Germinal center (tissue), 1 donor: ENCODE measurements at regions not wholly inside any gene's neighbourhood (a gene's known extent, or its start where the extent isn't known, plus 50 kb on each side); places are given as distances from the start of the nearest gene placed in this dataset.

Experiments
- DNase-seq: peaks from one replicate; pipeline ENCODE4 v3.0.0; 2012; ENCODE audit warnings: mixed read lengths, low spot score

DNA sequence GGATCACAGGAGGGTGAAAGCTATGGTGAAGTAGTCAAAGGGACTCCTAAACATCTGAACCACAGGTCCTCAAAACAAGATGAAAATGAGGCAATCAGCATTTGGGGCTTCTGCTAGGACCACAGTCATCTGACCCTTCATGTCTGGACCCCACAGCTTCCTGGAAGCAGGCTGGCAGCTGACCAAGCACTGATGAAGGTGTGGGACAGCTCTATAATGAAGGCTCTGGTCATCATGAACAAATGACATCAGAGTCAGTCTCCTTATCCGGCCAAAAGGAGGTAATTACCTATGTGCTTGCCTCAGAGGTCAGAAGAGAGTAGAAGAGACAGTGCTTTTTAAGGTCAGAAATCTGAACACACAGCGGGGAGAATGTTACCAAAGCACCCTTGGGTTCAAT lies 101.2 kb upstream of the GNAO1 start:
- no peak for DNase-seq

DNA sequence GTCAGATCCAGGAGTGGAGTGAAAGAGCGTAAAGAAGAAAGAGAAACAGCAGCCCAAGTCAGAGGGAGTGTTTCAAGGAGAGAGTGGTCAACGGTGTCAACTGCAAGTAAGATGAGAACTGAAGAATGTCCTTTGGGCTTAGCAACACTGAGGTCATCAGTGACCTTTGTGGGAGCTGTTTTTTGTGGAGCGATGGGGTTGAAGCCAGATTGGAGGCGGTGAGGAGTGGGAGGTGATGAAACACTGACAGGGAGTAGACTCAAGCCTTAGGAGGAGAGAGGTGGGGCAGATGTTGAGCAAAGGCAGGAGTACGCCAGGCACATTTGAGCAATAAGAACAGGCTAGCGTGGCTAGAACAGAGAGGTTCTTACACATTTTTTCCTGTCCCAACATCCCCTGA lies 103.7 kb upstream of the GNAO1 start:
- DNase-seq: no peak

DNA sequence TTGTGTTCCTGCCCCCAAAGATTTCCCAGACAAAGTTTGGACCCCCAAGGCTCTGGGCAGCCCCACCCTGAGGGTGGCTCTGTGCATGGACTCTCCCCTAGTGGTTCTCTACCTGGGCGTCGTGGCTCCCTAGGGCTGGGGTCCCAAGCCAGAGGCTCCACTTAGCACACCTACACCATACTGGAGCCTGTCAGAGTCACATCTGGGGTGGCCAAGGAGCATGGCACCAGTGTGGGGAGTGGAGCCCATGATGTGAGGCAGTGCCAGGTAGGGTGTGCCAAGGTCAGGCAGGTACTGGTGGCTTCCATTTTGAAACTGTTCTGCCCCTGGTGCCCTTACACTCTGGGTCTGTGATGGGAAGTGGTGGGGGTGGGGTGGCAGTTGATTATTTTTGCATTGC lies 109.9 kb upstream of the GNAO1 start:
- DNase-seq: no peak

DNA sequence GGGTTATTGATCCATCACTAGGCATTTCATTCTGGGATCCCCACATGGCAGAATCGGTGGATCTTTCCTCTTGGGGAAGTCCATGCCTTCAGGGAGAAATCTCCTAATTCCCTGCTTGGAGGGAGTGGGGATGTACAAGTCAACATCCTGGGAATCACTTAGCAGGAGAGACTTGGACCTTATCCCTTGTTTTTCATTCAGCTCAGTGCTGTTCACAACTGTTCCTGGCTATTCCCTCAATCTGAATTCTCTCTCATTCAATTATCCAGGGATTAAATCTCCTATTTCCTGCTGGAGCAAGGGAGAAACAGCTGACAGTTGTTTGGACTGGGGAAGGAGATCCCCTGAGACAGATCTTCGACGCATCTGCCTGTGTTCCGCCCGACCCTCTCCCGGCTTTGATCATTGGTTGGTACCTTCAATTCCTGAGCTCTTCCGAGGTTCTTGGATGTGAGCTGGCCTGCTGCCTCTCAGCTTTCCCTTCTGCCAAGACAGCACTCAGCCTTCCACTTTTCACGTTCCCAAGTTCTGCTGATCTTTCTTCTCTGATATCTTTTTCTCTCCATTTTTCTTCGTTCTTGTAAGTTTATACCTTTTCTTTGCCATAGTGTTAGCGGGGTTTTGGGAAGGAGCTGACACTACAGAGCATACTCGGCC lies 115.4 kb upstream of the GNAO1 start:
- no peak for DNase-seq

DNA sequence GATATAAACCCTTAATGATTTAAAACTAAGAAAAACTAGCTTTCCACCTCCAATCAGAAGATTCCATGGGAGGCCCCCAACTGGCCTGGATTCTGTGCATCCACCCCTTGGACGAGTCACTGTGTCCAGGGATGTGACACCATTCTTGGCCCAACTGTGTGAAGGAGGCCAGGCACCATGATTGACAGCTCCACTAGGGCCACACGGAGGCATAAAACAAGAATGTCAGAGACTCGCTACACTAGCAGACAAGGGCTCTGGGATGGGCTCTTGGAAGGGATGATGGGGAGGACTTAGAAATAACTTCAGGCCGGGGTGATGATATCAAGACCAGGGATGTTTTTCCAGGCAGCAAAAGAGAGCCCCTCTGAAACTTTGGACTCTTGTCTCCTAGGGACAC lies 117.8 kb upstream of the GNAO1 start:
- no peak for DNase-seq

DNA sequence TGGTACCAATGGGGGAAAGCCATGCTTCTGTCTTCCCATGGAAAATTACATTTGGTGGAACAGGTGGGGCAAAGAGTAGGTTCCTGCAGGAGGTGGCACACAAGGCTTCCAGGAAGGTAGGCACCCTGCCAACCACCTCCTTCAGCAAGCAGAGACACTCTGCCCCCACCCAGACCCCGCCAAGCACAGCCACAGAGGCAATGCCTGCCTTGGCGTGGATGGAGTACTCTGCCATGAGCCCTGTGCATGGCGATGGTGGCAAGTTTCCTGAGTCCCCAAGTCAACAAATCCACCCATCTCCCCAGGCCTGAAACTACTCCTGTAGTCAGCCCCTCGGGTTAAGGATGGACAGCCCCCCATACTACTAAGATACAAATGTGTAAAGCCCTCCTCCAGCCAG lies 119.2 kb upstream of the GNAO1 start:
- DNase-seq: no peak

DNA sequence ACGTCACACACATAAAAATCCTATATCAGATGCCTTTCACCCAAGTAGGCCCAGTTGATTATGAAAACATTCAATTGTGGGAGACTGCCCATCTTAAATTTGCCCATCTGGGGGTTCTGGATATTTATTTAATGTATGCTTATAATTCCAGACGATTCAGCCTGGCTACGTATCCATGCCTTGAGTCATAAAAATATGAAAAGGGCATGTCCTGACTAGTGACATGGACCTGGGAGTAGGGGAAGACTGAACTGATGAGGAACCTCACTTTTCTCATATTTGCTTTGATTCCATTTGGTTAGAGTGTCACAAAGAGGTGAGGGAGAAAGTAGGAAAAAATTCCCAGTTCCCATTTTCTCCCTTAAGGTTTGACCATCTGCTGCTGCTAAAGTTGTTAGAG lies 122.5 kb upstream of the GNAO1 start:
- no peak for DNase-seq

DNA sequence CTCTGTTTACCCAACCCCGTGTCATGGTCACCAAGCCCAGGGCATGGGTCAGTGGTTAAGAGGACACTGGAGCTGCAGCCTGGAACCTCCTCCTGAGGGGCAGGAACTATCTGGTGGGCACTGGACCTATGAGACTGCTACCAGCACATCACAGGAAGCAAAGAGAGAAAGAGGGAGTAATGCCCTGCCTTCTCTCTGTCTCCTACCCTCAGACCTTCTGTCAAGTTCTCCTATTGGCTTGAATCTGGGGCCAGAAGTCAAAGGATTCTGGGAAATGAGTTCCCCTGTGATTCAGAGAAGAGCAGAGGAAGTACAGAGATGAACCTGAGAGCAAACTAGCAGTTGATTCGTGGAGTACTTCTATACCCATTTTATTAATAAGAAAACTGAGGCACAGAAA lies 123.0 kb upstream of the GNAO1 start:
- DNase-seq: no peak

DNA sequence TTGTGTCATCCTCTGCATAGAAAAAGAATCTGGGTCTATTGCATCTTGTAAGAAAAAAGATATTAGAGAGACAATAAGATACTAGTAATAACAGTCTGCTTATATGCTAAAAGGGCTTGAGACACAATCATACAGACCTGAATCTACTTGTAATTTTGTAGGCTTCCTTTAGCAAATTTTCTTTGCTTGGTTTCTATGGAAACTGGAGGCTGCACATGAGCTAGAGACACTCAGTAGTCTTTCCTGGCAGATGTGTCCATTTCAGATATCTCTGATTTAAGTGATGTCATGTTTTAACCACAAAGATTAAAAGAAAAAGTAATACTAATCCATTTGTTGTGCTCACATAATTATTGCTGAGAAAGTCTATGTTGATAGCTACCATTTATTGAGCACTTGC lies 123.9 kb upstream of the GNAO1 start:
- no peak for DNase-seq

DNA sequence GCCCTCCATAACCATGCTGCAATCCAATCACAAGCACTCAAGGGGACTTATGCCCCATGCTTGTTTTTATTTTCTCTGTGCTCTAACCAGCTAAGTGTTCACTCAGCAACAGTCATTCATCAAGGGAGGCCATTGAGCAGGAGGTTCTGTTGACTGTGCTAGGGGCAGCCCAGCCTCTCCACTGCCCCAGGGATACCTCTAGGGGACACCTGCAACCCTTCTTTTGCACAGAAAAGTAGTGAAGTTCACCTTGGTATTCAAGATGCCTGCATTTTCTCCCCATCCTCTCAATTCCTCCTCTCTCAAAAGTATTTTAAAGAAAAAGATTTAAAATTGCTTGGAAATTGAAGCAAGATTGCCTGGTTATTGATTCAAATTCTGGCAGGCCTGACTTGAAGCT lies 124.7 kb upstream of the GNAO1 start:
- no peak for DNase-seq

DNA sequence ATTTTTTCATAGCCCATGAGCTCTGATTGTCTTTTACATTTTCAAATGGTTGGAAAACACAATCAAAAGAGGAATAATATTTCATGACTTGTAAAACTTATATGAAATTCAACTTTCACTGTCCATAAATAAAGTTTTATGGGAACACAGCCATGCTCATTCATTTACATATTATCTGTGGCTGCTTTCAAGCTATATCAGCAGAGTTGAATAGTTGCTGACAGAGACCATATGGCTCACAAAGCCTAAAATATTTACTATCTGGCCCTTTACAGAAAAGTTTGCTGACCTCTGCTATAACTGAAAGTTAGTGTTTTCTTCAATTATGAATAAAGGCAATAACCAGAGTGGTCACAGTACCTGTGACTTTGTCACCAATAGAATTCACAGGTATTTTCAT lies 128.2 kb upstream of the GNAO1 start:
- no peak for DNase-seq

DNA sequence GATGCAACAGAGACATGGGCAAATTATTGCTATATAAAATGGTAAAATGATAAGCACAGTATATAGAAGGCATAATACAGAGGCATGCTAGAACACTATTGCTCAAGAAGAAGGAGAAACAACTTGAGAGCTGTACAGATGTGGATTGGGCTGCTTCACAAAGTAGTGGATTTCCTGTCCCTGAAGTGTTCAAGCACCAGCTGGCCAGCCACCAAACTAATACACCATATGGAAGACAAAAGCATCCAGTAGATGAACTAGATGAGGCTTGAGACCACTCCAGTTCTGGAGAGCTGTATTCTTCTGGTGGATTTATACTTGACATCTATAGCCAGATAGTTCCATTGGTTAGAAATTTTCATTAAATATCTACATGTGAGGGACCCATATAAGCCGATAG lies 134.1 kb upstream of the GNAO1 start:
- no peak for DNase-seq

DNA sequence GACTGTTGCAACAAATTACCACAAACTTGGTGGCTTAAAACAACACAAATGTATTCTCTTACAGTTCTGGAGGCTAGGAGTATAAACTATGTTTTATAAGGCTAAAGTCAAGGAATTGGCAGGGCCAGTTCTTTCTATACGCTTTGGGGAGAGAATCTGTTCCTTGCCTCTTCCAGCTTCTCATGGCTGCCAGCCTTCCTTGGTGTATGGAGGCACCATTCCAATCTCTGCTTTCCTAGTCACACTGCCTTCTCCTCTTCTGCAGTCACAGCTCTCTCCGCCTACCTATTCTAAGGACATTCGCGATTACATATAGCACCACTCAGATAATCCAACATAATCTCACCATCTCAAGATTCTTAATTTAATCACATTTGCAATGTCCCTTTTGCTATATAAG lies 140.4 kb upstream of the GNAO1 start:
- no peak for DNase-seq

DNA sequence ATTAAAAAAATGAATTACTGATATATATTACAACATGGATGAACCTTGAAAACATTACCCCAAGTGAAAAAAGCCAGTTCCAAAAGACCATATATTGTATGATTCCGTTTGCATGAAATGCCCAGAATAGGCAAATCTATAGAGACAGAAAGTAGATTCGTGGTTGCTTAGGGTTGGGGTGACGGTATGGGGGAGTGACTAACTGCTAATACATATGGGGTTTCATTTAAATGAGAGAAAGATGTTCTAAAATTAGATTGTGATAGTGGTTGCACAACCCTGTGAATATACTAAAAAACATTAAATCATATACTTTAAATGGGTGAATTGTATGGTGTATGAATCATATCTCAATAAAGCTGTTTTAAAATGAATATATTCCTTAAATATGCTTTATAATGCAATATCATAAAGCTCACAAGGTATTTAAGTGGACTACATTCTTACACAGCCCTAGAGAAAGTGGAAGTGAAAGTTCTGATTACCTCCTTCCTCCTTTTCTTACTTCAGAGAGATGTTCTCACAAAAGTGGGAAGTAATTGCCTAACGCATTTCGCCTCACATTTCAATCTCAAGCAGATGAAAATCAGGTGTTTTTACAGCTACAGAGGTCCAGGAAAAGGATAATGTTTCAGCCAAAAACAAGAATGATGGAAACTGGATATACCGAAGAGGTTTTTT lies 142.7 kb upstream of the GNAO1 start:
- DNase-seq: peak; percentile 67

DNA sequence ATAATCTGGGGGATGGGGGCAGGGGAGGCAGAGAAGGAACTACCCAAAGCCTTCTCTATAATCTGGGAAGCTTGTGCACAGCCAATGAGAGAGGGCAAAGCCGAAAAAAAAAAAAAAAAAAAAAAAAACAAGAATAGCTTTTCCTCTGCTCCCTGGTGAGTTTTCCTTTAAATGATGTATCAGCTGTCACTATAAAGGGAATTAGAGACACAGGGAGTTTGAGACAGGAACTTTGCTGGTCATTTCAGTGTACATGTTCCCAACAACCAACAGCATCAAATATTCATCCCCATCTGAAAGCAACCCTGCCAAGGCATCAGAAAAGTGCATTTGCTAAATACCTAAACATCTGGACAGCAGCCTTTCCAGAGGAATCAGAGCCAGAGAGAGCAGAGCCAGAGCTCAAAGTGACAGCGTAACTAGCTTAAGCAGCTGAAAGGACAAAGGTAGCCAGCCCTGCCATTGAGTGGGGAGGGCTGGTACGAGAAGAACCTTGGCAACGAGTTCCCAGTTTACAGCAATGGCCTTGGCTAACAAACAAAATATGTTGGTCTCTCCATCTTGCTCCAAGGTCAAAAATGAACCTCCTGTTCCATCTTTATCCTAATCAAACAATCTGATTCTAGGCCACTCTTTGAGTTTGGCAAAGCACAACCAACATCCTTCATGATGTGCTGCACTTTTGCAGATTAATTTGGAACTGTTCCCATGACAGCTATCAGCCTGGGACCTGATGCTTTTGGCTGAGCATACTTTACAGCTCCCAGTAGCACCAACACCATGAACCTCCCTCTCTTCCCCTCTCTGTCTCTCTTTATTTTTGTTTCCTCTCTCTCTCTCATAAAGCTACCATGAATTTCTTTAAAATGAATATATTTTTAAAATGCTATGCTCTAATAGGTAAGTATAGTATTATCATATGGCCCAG lies 143.7 kb upstream of the GNAO1 start:
- no peak for DNase-seq

DNA sequence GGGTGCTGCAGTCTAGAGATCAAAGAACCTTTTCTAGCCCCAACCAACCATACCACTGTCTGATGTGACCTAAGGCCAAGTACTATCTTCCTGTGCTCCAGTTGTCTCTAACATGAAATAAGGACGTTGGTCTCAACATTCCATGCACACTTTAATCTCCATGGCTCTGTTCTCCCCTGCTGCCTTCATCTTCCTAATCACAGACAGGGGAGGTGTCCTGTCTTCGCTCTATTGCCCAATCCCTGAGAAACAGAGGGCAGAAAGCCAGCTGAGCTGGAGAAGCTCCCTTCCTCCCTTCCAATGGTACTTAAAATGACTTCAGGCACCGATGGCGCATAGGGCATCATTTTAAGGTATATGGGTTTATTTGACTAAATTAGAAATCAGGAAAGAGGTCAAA lies 148.9 kb upstream of the GNAO1 start:
- DNase-seq: no peak

DNA sequence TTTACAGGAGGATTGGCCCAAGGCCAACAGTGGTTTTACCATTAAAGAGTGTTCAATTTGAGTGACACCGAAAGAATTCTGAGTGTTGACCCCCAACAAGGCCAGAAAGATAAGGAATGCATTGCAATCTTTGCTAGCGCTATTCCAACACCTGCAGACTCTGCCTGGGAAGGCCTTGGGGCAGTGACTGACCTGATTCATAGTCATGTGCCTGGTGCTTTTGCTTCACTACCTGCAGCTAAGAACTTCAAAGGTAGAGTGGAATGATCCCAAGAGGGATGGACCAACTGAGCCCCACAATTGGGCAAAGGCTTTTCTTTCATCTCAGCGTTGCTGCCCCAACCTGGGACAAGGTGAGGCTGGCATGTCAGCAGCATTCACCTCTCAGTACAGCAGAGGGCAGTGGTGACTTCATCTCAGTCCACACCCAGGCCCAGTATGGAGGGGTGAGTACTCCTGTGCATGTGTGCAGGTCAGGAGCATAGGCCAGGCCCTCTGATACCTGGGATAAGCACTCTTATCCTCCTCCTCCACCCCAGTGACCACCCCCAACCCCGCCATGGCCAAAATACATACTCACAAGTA lies 149.6 kb upstream of the GNAO1 start:
- peak; percentile 29 for DNase-seq

DNA sequence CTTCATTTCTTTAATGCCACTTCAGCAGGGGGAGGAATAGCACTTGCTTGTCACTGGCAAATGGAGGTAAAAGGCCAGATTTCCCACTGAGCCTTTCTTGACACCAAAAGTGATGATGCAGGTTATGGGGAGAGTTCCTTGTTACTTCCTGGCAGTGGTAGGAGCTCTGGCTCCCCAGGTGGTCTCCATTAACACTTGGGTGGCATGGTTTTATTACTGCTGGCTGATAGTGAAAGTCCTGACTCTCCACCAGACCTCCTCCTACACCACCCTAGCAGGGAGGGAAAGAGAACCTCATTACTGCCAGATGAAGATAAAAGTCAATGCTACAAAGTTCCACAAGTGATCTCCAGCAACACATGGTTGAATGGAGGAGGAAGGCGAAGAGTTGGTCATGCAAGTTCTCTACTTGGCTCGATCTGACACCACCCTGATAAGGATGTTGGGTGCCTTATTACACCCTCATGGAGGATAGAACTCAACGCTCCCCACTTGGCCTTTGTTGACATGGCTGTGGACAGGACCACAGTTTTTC lies 152.7 kb upstream of the GNAO1 start:
- no peak for DNase-seq

DNA sequence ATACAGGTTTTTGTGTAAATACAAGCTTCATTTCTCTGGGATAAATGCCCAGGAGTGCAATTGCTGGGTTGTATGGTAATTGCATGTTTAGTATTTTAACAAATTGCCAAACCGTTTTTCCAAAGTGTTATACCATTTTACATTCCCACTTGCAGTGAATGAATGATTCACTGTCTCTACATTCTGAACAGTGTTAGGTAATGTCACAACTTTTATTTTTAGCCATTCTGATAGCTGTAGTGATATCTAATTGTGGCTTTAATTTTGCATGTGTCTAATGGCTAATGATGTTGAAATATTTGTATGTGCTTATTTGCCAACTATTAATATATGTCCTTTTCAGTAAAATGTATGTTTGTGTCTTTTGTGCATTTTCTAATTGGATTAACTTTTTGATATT lies 156.9 kb upstream of the CES5A start:
- DNase-seq: no peak

DNA sequence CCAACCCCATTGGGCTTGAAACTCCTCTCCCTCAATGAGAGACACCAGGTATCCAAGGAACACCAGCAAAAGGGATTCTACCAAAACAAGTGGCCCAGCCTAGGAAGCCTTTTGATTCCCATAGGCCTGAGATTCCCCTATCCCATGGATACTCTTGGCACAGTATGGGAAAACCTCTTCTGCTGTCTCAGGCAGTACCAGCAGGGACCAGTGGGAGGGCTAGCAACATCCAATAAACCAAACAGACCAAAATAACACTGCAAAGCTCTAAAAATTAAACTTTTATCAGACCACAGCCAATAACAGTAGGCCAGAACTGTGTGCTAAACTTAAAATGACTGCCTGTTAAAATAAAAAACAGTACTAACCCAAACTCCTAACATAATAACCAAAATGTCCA lies 153.9 kb upstream of the CES5A start:
- DNase-seq: no peak

DNA sequence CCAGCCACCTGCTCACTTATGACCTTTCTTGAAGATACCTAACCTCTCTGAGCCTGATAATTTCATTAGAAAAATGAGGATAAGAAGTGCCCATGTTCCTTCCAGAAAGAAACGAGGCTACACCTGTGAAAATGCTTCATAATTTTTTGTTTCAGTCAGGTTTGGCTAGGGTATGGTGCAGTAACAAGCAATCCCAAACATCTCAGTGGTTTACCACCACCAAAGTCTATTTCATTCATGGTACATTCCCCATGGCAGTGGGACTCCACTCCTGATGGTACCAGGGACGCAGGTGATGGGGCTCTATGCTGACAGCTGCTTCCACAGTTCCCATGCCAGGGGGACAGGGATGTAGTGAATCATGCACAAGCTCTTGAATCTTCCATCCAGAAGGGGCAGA lies 147.6 kb upstream of the CES5A start:
- no peak for DNase-seq

DNA sequence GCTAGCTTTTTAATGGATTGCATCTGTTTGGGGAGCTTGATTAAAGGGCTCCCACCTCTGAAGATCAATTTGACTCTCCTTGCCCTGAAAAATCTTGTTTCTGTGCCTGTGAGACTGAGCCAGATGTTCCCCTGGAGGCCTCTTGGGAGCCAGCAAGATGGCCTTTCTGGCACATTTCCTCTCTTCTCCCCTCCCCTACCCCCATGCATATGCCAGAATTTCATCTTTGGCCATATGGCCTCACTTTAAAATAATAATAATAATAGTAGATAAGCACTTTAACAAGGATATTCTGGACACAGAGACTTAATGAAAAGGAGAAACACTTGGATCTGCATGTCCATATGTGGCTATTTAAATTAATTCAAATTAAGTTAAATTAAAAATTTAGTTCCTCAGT lies 144.1 kb upstream of the CES5A start:
- no peak for DNase-seq
